ENCODE measurements at regions not wholly inside any gene's neighbourhood (a gene's known extent, or its start where the extent isn't known, plus 50 kb on each side); places are given as distances from the start of the nearest gene placed in this dataset.

DNA sequence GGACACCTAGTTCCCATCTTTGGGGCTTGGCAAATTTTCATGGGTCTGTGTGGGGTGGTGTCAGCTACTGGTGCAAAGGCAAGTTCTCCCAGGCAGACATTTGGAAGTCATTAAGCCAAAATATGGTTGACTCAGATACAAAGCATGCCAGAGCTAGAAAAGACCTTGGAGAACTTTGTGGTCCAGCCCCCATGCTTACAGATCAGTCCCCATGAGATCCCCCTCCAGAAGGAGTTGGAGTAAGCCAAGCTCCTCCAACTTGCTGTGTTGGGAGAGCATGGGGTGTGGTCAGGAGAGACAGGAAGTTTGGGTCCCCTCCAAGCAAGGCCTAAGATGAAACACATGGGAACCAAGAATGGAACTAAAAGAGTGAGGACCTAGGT is 224.5 kb downstream of the CYP26B1 start:
- TF ChIP-seq EZH2 (IDR thresholded peaks at IDR 0.05) = no peak
- TF ChIP-seq, protein P1, sequence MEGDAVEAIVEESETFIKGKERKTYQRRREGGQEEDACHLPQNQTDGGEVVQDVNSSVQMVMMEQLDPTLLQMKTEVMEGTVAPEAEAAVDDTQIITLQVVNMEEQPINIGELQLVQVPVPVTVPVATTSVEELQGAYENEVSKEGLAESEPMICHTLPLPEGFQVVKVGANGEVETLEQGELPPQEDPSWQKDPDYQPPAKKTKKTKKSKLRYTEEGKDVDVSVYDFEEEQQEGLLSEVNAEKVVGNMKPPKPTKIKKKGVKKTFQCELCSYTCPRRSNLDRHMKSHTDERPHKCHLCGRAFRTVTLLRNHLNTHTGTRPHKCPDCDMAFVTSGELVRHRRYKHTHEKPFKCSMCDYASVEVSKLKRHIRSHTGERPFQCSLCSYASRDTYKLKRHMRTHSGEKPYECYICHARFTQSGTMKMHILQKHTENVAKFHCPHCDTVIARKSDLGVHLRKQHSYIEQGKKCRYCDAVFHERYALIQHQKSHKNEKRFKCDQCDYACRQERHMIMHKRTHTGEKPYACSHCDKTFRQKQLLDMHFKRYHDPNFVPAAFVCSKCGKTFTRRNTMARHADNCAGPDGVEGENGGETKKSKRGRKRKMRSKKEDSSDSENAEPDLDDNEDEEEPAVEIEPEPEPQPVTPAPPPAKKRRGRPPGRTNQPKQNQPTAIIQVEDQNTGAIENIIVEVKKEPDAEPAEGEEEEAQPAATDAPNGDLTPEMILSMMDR (IDR thresholded peaks at IDR 0.05) = no peak
- TF ChIP-seq EZH2phosphoT487 (IDR thresholded peaks at IDR 0.05) = no peak

Data from neural progenitor cell (in vitro differentiated cells).